GM12891 (cell line): ENCODE measurements at regions not wholly inside any gene's neighbourhood (a gene's known extent, or its start where the extent isn't known, plus 50 kb on each side); places are given as distances from the start of the nearest gene placed in this dataset.

ENCODE experiments used
- DNase-seq: peaks from one replicate; pipeline ENCODE4 v3.0.0; 2011; ENCODE audit warnings: low spot score; ENCODE audit not compliant: insufficient read length
- FAIRE-seq: peaks from 2 replicates; lab custom pipeline; 2011; peaks lifted over from hg19 to GRCh38; lab: Jason Lieb, UNC
- PAX5 ChIP-seq: IDR thresholded peaks from 2 replicates; pipeline ENCODE4 v1.6.1; 2011; ENCODE audit warnings: low read length, moderate library complexity, mild to moderate bottlenecking; ENCODE audit not compliant: insufficient read depth, severe bottlenecking
- POLR2A ChIP-seq: IDR thresholded peaks from 2 replicates; pipeline ENCODE4 v1.6.1; 2011; ENCODE audit warnings: low read depth, low read length, control low read depth
- POLR2AphosphoS5 ChIP-seq: IDR thresholded peaks from 2 replicates; pipeline ENCODE4 v1.6.1; 2011; ENCODE audit warnings: low read depth, low read length, control low read depth
- POU2F2 ChIP-seq: IDR thresholded peaks from 2 replicates; pipeline ENCODE4 v1.6.1; 2011; ENCODE audit warnings: low read depth, mild to moderate bottlenecking, control low read depth, low read length, moderate library complexity
- SPI1 ChIP-seq: IDR thresholded peaks from 2 replicates; pipeline ENCODE4 v1.6.1; 2011; ENCODE audit warnings: low read depth, low read length, control low read depth
- TAF1 ChIP-seq: IDR thresholded peaks from 2 replicates; pipeline ENCODE4 v1.6.1; 2011; ENCODE audit warnings: low read depth, low read length, control low read depth

GRCh38 chr3:110767156-110767555 lies 304.5 kb upstream of the NECTIN3 start:
- FAIRE-seq (no peak), DNase-seq (no peak)
- TF ChIP-seq POLR2A (no peak), PAX5 (no peak), POLR2AphosphoS5 (no peak), POU2F2 (no peak), SPI1 (no peak), TAF1 (no peak)

DNA sequence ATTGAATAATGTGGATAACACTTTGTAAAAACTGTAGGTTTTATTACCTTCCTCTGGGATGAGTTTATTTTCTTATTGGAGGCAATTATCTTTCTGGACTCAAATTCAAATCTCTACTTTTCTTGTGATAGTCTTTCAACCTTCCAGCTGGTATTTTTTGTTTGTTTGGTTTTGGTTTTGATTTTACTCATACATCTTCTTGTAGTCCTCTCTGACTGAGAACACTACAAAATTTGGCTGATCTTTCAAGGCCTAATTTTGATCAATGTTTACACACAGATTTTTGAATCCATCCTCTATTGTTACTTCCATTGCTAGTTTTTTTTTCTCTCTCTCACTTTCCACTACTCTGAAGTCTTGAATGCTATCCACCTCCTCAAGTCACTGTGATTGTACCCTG lies 303.8 kb upstream of the NECTIN3 start:
- FAIRE-seq (no peak), DNase-seq (no peak)
- TF ChIP-seq POLR2A: no peak
- no peak for TF ChIP-seq POU2F2

GRCh38 chr3:110773413-110773954 lies 298.1 kb upstream of the NECTIN3 start:
- FAIRE-seq: no peak
- DNase-seq: no peak
- no peak for TF ChIP-seq TAF1
- TF ChIP-seq SPI1: no peak
- no peak for TF ChIP-seq POLR2A
- no peak for TF ChIP-seq POLR2AphosphoS5
- no peak for TF ChIP-seq PAX5
- no peak for TF ChIP-seq POU2F2

DNA sequence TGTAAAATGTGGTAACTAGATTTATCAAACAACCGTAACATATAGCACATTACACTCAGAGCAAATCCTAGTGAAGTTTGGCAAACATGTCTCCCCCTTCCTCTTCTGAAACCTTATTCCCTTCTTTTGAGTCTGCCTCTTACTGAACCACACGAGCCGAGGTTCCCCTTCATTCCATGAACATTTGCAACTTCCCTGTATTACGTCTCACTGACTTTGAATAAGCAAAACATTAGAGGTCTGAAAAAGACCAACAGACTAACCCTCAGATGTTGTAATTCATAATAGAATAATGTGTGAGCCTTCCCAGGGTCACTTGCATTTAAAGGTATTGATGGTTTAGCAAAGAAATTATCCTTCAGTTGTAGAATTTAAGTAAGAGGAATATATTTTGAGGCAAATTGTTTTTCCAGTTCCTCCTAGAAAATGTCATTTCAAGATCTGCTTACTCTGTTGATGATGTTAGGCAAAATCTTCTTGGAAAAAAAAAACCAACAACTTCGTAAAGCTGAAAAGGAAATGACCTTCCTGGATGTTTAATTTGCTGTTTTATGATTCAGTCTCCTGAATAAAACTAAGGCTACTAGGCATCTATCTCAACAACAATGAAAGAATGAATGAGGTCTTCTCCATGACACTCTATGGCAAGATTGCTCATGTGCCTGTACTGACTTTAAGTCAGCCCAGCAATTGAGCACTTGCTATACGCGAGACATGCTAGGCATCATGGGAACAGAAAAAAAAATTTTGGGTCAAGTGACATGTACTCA lies 296.9 kb upstream of the NECTIN3 start:
- TF ChIP-seq POU2F2: no peak
- no peak for TF ChIP-seq SPI1
- TF ChIP-seq PAX5: no peak
- no peak for TF ChIP-seq TAF1
- TF ChIP-seq POLR2A: no peak
- TF ChIP-seq POLR2AphosphoS5: no peak
- FAIRE-seq (no peak), DNase-seq (no peak)

DNA sequence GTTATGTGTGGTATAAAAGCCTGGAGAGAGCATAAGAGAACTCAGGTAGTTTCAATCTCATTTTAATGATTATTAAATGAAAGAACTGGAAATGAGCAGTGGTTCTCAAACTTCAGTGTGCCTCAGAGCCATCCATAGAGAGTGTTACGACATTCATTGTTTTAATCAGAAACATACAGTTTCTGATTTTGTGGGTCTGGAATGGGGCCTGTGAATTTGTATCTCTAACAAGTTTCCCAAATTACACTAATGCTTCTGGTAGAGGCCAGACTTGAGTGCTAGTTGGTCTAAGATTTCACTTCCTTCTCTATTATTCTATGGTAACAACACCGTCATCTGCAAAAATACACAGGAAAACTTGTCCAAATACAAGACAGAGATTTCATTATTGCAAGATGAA lies 292.0 kb upstream of the NECTIN3 start:
- FAIRE-seq (no peak), DNase-seq (no peak)
- TF ChIP-seq POLR2AphosphoS5: no peak
- TF ChIP-seq POU2F2: no peak
- TF ChIP-seq PAX5: no peak
- TF ChIP-seq TAF1: no peak
- TF ChIP-seq SPI1: no peak
- no peak for TF ChIP-seq POLR2A

GRCh38 chr3:110783541-110783940 lies 288.1 kb upstream of the NECTIN3 start:
- FAIRE-seq: no peak
- TF ChIP-seq PAX5 (no peak), SPI1 (no peak), POLR2A (no peak), POU2F2 (no peak), POLR2AphosphoS5 (no peak), TAF1 (no peak)
- DNase-seq: no peak

GRCh38 chr3:110788794-110789193 lies 282.8 kb upstream of the NECTIN3 start:
- DNase-seq: no peak
- TF ChIP-seq POU2F2 (no peak), TAF1 (no peak), POLR2A (no peak), PAX5 (no peak), SPI1 (no peak), POLR2AphosphoS5 (no peak)
- no peak for FAIRE-seq

- DNase-seq: no peak
- no peak for TF ChIP-seq POLR2AphosphoS5
- FAIRE-seq: no peak
These were observed 282.3 kb upstream of the NECTIN3 start for GRCh38 chr3:110789315-110789714.

GRCh38 chr3:110790631-110791030 lies 281.0 kb upstream of the NECTIN3 start:
- FAIRE-seq (no peak), DNase-seq (no peak)
- TF ChIP-seq POLR2AphosphoS5 (no peak), POU2F2 (no peak), TAF1 (no peak)

DNA sequence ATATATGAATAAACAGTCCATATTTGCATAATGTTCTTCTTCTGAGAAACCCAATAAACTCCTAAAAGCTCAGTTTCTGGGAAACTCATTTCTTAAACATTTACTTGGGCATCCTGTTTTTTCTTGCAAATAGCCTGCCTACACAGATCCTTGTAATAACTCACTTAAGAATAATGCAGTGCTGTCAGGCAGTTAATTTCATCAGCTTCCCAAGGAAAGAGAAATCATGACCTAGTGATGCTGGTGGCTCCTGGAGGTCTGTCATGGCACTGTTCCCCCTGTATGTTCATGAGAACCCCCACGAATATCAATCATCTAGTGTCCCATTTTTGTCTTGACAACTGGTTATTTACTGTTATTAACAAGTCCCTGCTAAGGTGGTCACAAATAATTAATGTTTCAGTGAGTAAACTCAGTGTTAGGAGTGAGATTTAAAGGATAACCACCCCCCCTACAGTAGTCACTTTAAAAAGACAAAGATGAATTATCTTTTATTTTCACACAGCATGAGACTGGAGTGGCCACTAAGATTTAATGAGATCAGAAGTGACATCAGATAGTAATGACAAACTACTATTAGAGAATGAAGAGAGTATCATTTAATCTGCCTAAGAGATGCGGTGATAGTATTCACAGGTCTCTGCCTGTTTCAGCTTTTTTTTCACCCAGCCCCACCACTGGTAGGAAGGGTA lies 279.5 kb upstream of the NECTIN3 start:
- FAIRE-seq: no peak
- TF ChIP-seq TAF1 (no peak), POLR2AphosphoS5 (no peak), SPI1 (no peak), POU2F2 (no peak), POLR2A (no peak), PAX5 (no peak)

More for the DNA sequence above, 279.5 kb upstream of the NECTIN3 start:
- no peak for DNase-seq
